ENCODE measurements at regions not wholly inside any gene's neighbourhood (a gene's known extent, or its start where the extent isn't known, plus 50 kb on each side); places are given as distances from the start of the nearest gene placed in this dataset.

DNA sequence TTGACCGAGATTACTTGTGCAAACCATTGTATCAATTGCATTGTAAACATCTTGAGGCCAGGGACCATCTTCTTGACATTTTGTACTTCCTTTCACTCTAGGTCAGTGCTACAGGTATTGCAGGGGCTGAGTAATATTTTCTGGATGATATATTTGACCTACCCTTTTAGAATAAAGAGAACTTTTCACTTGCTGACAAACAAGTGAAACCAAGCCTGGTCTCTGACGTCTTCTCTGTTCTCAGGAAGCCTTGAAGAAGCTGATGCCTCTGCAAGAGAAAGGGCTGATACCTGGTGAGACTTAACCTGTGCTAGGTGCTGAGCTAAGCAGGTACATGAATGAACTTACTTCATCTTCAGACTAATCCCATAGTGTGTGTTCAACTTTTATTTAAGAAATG lies 60.5 kb upstream of the GGTLC1 start:
- Histone ChIP-seq H3K27ac (no peak overlapping the region), H3K9me3 (no peaks in the 10 kb centered on the region), H3K27me3 (peaks cover 7% of the 10 kb centered on the region), H3K4me3 (no peak overlapping the region), H3K36me3 (no peaks in the 10 kb centered on the region), H3K4me1 (no peaks in the 10 kb centered on the region)
- TF ChIP-seq, protein P1, sequence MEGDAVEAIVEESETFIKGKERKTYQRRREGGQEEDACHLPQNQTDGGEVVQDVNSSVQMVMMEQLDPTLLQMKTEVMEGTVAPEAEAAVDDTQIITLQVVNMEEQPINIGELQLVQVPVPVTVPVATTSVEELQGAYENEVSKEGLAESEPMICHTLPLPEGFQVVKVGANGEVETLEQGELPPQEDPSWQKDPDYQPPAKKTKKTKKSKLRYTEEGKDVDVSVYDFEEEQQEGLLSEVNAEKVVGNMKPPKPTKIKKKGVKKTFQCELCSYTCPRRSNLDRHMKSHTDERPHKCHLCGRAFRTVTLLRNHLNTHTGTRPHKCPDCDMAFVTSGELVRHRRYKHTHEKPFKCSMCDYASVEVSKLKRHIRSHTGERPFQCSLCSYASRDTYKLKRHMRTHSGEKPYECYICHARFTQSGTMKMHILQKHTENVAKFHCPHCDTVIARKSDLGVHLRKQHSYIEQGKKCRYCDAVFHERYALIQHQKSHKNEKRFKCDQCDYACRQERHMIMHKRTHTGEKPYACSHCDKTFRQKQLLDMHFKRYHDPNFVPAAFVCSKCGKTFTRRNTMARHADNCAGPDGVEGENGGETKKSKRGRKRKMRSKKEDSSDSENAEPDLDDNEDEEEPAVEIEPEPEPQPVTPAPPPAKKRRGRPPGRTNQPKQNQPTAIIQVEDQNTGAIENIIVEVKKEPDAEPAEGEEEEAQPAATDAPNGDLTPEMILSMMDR (IDR thresholded peaks at IDR 0.05) = no peak
- TF ChIP-seq EP300 (IDR thresholded peaks at IDR 0.05) (no peak), POLR2AphosphoS5 (IDR thresholded peaks at IDR 0.05) (no peak), POLR2A (IDR thresholded peaks at IDR 0.05) (no peak)
- no peak for ATAC-seq
- WGBS, 2 donors (ENCODE audit: low coverage in 1 of 2) = 88 to 93% methylated on average over 1 to 2 of the region's 2 CpGs

DNA sequence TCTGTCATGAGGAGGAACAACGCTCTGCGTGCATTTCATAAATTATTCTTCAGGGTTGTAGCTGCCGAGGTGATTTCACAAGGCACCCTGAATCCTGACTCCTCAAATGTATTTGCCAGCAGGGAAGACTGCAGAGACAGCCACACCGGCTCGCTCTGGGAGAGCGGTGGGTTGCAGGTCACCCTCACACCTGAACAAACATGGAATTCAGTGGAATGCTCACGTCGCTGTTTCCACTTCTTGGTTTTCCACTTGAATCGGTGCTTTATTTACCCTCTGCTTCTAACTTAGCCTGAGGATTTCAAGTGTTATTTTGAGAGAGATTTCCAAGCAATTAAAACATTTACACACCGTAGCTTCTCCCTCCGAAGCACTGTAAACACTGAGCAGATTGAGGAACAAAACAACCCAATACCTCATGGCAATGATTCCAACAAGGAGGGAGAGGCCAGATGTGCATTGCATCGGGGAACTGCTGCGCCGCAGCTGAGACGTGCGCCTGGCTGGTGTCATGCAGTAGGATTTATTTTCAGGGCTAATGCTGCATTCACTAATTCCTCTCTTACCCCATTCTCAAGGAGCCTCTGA lies 59.5 kb upstream of the GGTLC1 start:
- no peak for TF ChIP-seq POLR2AphosphoS5 (IDR thresholded peaks at IDR 0.05)
- TF ChIP-seq POLR2A (IDR thresholded peaks at IDR 0.05) = no peak
- no peak for TF ChIP-seq EP300 (IDR thresholded peaks at IDR 0.05)
- TF ChIP-seq, protein P1 (IDR thresholded peaks at IDR 0.05) = no peak
- Histone ChIP-seq H3K4me3 (no peak overlapping the region), H3K9me3 (no peaks in the 10 kb centered on the region), H3K36me3 (no peaks in the 10 kb centered on the region), H3K4me1 (no peaks in the 10 kb centered on the region), H3K27me3 (peaks cover 7% of the 10 kb centered on the region), H3K27ac (no peak overlapping the region)
- 73 to 76% methylated on average over 13 of the region's 16 CpGs for WGBS, 2 donors (ENCODE audit: low coverage in 1 of 2)
- no peak for ATAC-seq

- TF ChIP-seq, protein P1 (IDR thresholded peaks at IDR 0.05) = no peak
- TF ChIP-seq EP300 (IDR thresholded peaks at IDR 0.05) = no peak
- no peak for TF ChIP-seq POLR2AphosphoS5 (IDR thresholded peaks at IDR 0.05)
- TF ChIP-seq POLR2A (IDR thresholded peaks at IDR 0.05) = no peak
- H3K27me3 ChIP-seq = no peaks in the 10 kb centered on the region
- no peaks in the 10 kb centered on the region for H3K9me3 ChIP-seq
- no peaks in the 10 kb centered on the region for H3K4me1 ChIP-seq
- no peak overlapping the region for H3K4me3 ChIP-seq
- H3K36me3 ChIP-seq = no peaks in the 10 kb centered on the region
- WGBS, 2 donors (ENCODE audit: low coverage in 1 of 2) = 33 to 67% methylated on average over 1 of the region's 1 CpG
- no peak overlapping the region for H3K27ac ChIP-seq
- ATAC-seq = no peak
Observed at GRCh38 chr20:24046888-24047287, 58.3 kb upstream of the GGTLC1 start.

GRCh38 chr20:24045621-24046318 lies 57.2 kb upstream of the GGTLC1 start:
- Histone ChIP-seq H3K4me1 (no peaks in the 10 kb centered on the region), H3K27me3 (no peaks in the 10 kb centered on the region), H3K9me3 (no peaks in the 10 kb centered on the region), H3K4me3 (no peak overlapping the region), H3K27ac (no peak overlapping the region), H3K36me3 (no peaks in the 10 kb centered on the region)
- 58 to 70% methylated on average over 2 to 6 of the region's 10 CpGs for WGBS, 2 donors (ENCODE audit: low coverage in 1 of 2)
- ATAC-seq = no peak
- TF ChIP-seq EP300 (IDR thresholded peaks at IDR 0.05) = no peak
- TF ChIP-seq POLR2A (IDR thresholded peaks at IDR 0.05) = no peak
- TF ChIP-seq, protein P1 (IDR thresholded peaks at IDR 0.05) = no peak
- no peak for TF ChIP-seq POLR2AphosphoS5 (IDR thresholded peaks at IDR 0.05)

- Histone ChIP-seq H3K27me3 (no peaks in the 10 kb centered on the region), H3K4me3 (no peak overlapping the region), H3K4me1 (no peaks in the 10 kb centered on the region), H3K9me3 (no peaks in the 10 kb centered on the region), H3K36me3 (no peaks in the 10 kb centered on the region), H3K27ac (no peak overlapping the region)
- ATAC-seq = no peak
- TF ChIP-seq, protein P1 (IDR thresholded peaks at IDR 0.05) = no peak
- TF ChIP-seq POLR2A (IDR thresholded peaks at IDR 0.05) (no peak), POLR2AphosphoS5 (IDR thresholded peaks at IDR 0.05) (no peak), EP300 (IDR thresholded peaks at IDR 0.05) (no peak)
- WGBS, 2 donors (ENCODE audit: low coverage in 1 of 2) = 60% methylated on average over 1 of the region's 1 CpG; no CpG with 5 or more reads in 1 of the 2 donors
Observed at GRCh38 chr20:24043294-24043693, 54.7 kb upstream of the GGTLC1 start.

Data from gastroesophageal sphincter (tissue), 4 donors.